ENCODE measurements at regions not wholly inside any gene's neighbourhood (a gene's known extent, or its start where the extent isn't known, plus 50 kb on each side); places are given as distances from the start of the nearest gene placed in this dataset.

GRCh38 chr1:104884939-104885338, 1135.2 kb downstream of the AMY1C start:
- WGBS (ENCODE audit: insufficient coverage), result 80% methylated on average over 2 of the region's 2 CpGs
- no peak overlapping the region for H2AFZ ChIP-seq (ENCODE audit: insufficient read depth, low read depth, low read length, poor library complexity, severe bottlenecking)

GRCh38 chr1:104905322-104905721, 1155.6 kb downstream of the AMY1C start:
- Histone ChIP-seq H3K4me2 (replicated peaks; ENCODE audit: extremely low read depth, low read length, poor library complexity, severe bottlenecking) (no peak overlapping the region), H3K4me3 (replicated peaks in 1 of 3; ENCODE audit: low read depth in 2 of 3, low read length in 3 of 3) (no peak overlapping the region), H3K27ac (ENCODE audit: low read depth in 1 of 2, low read length in 2 of 2) (no peak overlapping the region), H3K79me2 (ENCODE audit: insufficient read depth, low read length) (no peaks in the 10 kb centered on the region), H4K20me1 (ENCODE audit: insufficient read depth, low read length) (no peaks in the 10 kb centered on the region), H2AFZ (ENCODE audit: insufficient read depth, low read depth, low read length, poor library complexity, severe bottlenecking) (no peak overlapping the region), H3K4me1 (ENCODE audit: control insufficient read depth in 1 of 2, insufficient read depth in 2 of 2, low read length in 2 of 2) (no peaks in the 10 kb centered on the region), H3K9me3 (replicated peaks in 1 of 2; ENCODE audit: control insufficient read depth in 1 of 2, insufficient read depth in 1 of 2, low read length in 2 of 2) (peaks cover 4 to 7% of the 10 kb centered on the region in 2 donors), H3K9ac (ENCODE audit: insufficient read depth, low read length, poor library complexity, severe bottlenecking) (no peak overlapping the region), H3K27me3 (ENCODE audit: control insufficient read depth in 2 of 2, insufficient read depth in 2 of 2, low read length in 2 of 2) (no peaks in the 10 kb centered on the region), H3K36me3 (replicated peaks in 1 of 2; ENCODE audit: control insufficient read depth in 1 of 2, insufficient read depth in 2 of 2, low read length in 2 of 2) (no peaks in the 10 kb centered on the region)
- no peak overlapping the region for H3K4me3 Mint-ChIP-seq
- H3K4me1 Mint-ChIP-seq, result no peaks in the 10 kb centered on the region
- no peak overlapping the region for H3K27ac Mint-ChIP-seq
- no peak for TF ChIP-seq CTCF (IDR thresholded peaks at IDR 0.05)
- 80% methylated on average over 1 of the region's 3 CpGs for WGBS (ENCODE audit: insufficient coverage)
- no peaks in the 10 kb centered on the region for H3K27me3 Mint-ChIP-seq (ENCODE audit: low read depth in 3 of 3)
- peaks cover 1 to 8% (median 4%) of the 10 kb centered on the region in 7 donors for H3K9me3 Mint-ChIP-seq
- intact Hi-C loops (cut with micrococcal nuclease), result no loop called here
- DNase-seq, result no peak
- H3K36me3 Mint-ChIP-seq, result no peaks in the 10 kb centered on the region

More at GRCh38 chr1:104884939-104885338, 1135.2 kb downstream of the AMY1C start:
- no peaks in the 10 kb centered on the region for H3K36me3 ChIP-seq (replicated peaks in 1 of 2; ENCODE audit: control insufficient read depth in 1 of 2, insufficient read depth in 2 of 2, low read length in 2 of 2)
- no peaks in the 10 kb centered on the region for H3K79me2 ChIP-seq (ENCODE audit: insufficient read depth, low read length)
- H3K27ac Mint-ChIP-seq, result no peak overlapping the region
- TF ChIP-seq CTCF (IDR thresholded peaks at IDR 0.05), result no peak
- H3K9me3 ChIP-seq (replicated peaks in 1 of 2; ENCODE audit: control insufficient read depth in 1 of 2, insufficient read depth in 1 of 2, low read length in 2 of 2), result no peaks in the 10 kb centered on the region
- no peaks in the 10 kb centered on the region for H3K27me3 ChIP-seq (ENCODE audit: control insufficient read depth in 2 of 2, insufficient read depth in 2 of 2, low read length in 2 of 2)
- no peak overlapping the region for H3K4me2 ChIP-seq (replicated peaks; ENCODE audit: extremely low read depth, low read length, poor library complexity, severe bottlenecking)
- H3K27ac ChIP-seq (ENCODE audit: low read depth in 1 of 2, low read length in 2 of 2), result no peak overlapping the region
- no peaks in the 10 kb centered on the region for H3K36me3 Mint-ChIP-seq
- no peaks in the 10 kb centered on the region for H3K4me1 Mint-ChIP-seq
- H3K27me3 Mint-ChIP-seq (ENCODE audit: low read depth in 3 of 3), result no peaks in the 10 kb centered on the region
- intact Hi-C loops (cut with micrococcal nuclease), result no loop called here
- H3K4me3 ChIP-seq (replicated peaks in 1 of 3; ENCODE audit: low read depth in 2 of 3, low read length in 3 of 3), result no peak overlapping the region
- no peaks in the 10 kb centered on the region for H4K20me1 ChIP-seq (ENCODE audit: insufficient read depth, low read length)
- no peaks in the 10 kb centered on the region for H3K4me1 ChIP-seq (ENCODE audit: control insufficient read depth in 1 of 2, insufficient read depth in 2 of 2, low read length in 2 of 2)
- peaks cover 0 to 2% (median 0%) of the 10 kb centered on the region in 7 donors for H3K9me3 Mint-ChIP-seq
- no peak overlapping the region for H3K9ac ChIP-seq (ENCODE audit: insufficient read depth, low read length, poor library complexity, severe bottlenecking)
- DNase-seq, result no peak
- no peak overlapping the region for H3K4me3 Mint-ChIP-seq
